ENCODE measurements at regions not wholly inside any gene's neighbourhood (a gene's known extent, or its start where the extent isn't known, plus 50 kb on each side); places are given as distances from the start of the nearest gene placed in this dataset.

DNA sequence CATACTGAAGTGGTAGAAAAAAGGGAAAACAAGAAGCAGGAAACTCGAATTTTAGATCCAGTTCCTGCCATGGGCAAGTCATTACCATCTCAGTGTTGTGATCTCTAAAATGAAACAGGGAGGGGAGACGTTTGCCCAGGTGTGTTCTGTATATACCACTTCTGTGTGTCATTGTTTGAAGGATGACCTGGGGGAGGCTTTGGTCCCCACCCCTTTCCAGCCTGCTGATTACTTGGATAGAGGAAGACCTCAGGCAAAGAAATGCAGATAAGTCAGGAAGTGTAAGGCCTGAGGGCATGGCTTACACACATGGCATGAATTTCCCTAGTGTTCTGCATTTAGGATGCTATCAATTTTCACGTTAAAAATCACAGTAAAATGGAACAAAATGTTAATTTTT, 205.2 kb upstream of the CXCR4 start:
- DNase-seq (ENCODE audit: low read depth in 1 of 2, low spot score in 1 of 2) = no peak
- no peak for ATAC-seq
- CTCF ChIA-PET = no interaction called here
- FAIRE-seq = no peak
- POLR2A ChIA-PET = no interaction called here
- Histone ChIP-seq H3K4me3 (no peak overlapping the region), H3K4me1 (no peaks in the 10 kb centered on the region), H3K4me2 (no peak overlapping the region), H3K27ac (no peak overlapping the region), H3K9me3 (no peaks in the 10 kb centered on the region)
- WGBS (ENCODE audit: missing lambda C conversion rate) = 37% methylated on average over 3 of the region's 3 CpGs
- TF ChIP-seq ZSCAN20 (CRISPR knock-in tag; IDR thresholded peaks at IDR 0.05) (no peak), FOSL2 (IDR thresholded peaks at IDR 0.05) (no peak), FOSL2 (CRISPR knock-in tag; IDR thresholded peaks at IDR 0.05) (no peak), HOXB5 (CRISPR knock-in tag; IDR thresholded peaks at IDR 0.05) (no peak), JUN (IDR thresholded peaks at IDR 0.05) (no peak)
- TF ChIP-seq, protein P1, sequence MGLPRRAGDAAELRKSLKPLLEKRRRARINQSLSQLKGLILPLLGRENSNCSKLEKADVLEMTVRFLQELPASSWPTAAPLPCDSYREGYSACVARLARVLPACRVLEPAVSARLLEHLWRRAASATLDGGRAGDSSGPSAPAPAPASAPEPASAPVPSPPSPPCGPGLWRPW (IDR thresholded peaks at IDR 0.05) = no peak

- H3K27ac ChIP-seq = no peak overlapping the region
- FAIRE-seq (no peak), ATAC-seq (no peak), DNase-seq (ENCODE audit: low read depth in 1 of 2, low spot score in 1 of 2) (no peak)
- H3K4me2 ChIP-seq = no peak overlapping the region
- H3K4me3 ChIP-seq = no peak overlapping the region
- POLR2A ChIA-PET = no interaction called here
- H3K4me1 ChIP-seq = no peaks in the 10 kb centered on the region
- no peaks in the 10 kb centered on the region for H3K9me3 ChIP-seq
- TF ChIP-seq SREBF2 (IDR thresholded peaks at IDR 0.05) (no peak), RFX5 (IDR thresholded peaks at IDR 0.05) (no peak), EHF (CRISPR knock-in tag; IDR thresholded peaks at IDR 0.05) (no peak), NFE2L2 (conservative IDR thresholded peaks at IDR 0.05; ENCODE audit: low read length) (no peak), NR3C1 (IDR thresholded peaks at IDR 0.05) (no peak), JUN (IDR thresholded peaks at IDR 0.05) (no peak), CHD2 (IDR thresholded peaks at IDR 0.05; ENCODE audit: low read length, partially characterized antibody) (no peak), TFCP2L1 (CRISPR knock-in tag; IDR thresholded peaks at IDR 0.05) (no peak), FOXS1 (CRISPR knock-in tag; IDR thresholded peaks at IDR 0.05) (no peak), HOXB13 (CRISPR knock-in tag; IDR thresholded peaks at IDR 0.05; ENCODE audit: low read depth) (no peak)
- CTCF ChIA-PET = no interaction called here
- WGBS (ENCODE audit: missing lambda C conversion rate) = 72% methylated on average over 2 of the region's 2 CpGs
Measured at GRCh38 chr2:136322428-136322827, 204.5 kb upstream of the CXCR4 start.

- DNase-seq (ENCODE audit: low read depth in 1 of 2, low spot score in 1 of 2) (no peak), ATAC-seq (no peak), FAIRE-seq (no peak)
- TF ChIP-seq JUN (IDR thresholded peaks at IDR 0.05) (no peak), FOSL2 (IDR thresholded peaks at IDR 0.05) (no peak), FOSL2 (CRISPR knock-in tag; IDR thresholded peaks at IDR 0.05) (no peak), RFX5 (IDR thresholded peaks at IDR 0.05) (no peak), ZFP36 (IDR thresholded peaks at IDR 0.05; ENCODE audit: borderline replicate concordance, partially characterized antibody) (no peak), HOXA7 (CRISPR knock-in tag; IDR thresholded peaks at IDR 0.05) (no peak), NR3C1 (IDR thresholded peaks at IDR 0.05) (no peak), RARB (CRISPR knock-in tag; IDR thresholded peaks at IDR 0.05) (no peak), EHMT2 (IDR thresholded peaks at IDR 0.05; ENCODE audit: low read depth) (no peak), RNF2 (IDR thresholded peaks at IDR 0.05; ENCODE audit: borderline replicate concordance, low read depth) (no peak), PHF8 (IDR thresholded peaks at IDR 0.05; ENCODE audit: borderline replicate concordance, low read depth) (no peak), ELK1 (IDR thresholded peaks at IDR 0.05; ENCODE audit: low read depth, low read length) (no peak), ZNF302 (CRISPR knock-in tag; IDR thresholded peaks at IDR 0.05) (no peak), BCL3 (IDR thresholded peaks at IDR 0.05) (no peak)
- TF ChIP-seq, protein P2, sequence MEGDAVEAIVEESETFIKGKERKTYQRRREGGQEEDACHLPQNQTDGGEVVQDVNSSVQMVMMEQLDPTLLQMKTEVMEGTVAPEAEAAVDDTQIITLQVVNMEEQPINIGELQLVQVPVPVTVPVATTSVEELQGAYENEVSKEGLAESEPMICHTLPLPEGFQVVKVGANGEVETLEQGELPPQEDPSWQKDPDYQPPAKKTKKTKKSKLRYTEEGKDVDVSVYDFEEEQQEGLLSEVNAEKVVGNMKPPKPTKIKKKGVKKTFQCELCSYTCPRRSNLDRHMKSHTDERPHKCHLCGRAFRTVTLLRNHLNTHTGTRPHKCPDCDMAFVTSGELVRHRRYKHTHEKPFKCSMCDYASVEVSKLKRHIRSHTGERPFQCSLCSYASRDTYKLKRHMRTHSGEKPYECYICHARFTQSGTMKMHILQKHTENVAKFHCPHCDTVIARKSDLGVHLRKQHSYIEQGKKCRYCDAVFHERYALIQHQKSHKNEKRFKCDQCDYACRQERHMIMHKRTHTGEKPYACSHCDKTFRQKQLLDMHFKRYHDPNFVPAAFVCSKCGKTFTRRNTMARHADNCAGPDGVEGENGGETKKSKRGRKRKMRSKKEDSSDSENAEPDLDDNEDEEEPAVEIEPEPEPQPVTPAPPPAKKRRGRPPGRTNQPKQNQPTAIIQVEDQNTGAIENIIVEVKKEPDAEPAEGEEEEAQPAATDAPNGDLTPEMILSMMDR (IDR thresholded peaks at IDR 0.05) = no peak
- TF ChIP-seq, protein P3, sequence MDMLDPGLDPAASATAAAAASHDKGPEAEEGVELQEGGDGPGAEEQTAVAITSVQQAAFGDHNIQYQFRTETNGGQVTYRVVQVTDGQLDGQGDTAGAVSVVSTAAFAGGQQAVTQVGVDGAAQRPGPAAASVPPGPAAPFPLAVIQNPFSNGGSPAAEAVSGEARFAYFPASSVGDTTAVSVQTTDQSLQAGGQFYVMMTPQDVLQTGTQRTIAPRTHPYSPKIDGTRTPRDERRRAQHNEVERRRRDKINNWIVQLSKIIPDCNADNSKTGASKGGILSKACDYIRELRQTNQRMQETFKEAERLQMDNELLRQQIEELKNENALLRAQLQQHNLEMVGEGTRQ (IDR thresholded peaks at IDR 0.05) = no peak
- Histone ChIP-seq H3K4me3 (no peak overlapping the region), H3K4me2 (no peak overlapping the region), H3K4me1 (no peaks in the 10 kb centered on the region), H3K9me3 (no peaks in the 10 kb centered on the region), H3K27ac (no peak overlapping the region)
- 81% methylated on average over 11 of the region's 11 CpGs for WGBS (ENCODE audit: missing lambda C conversion rate)
- CTCF ChIA-PET = interaction anchor here (0.6 to 1.2 kb wide), 3 partner anchors 17 to 217 kb away, joined by 3 to 4 read pairs (median 3); no protein-coding TSS in a partner anchor
- POLR2A ChIA-PET = no interaction called here
Measured at GRCh38 chr2:136319651-136320050, 201.7 kb upstream of the CXCR4 start.

All from A549 (cell line).